ENCODE measurements at regions not wholly inside any gene's neighbourhood (a gene's known extent, or its start where the extent isn't known, plus 50 kb on each side); places are given as distances from the start of the nearest gene placed in this dataset.

DNA sequence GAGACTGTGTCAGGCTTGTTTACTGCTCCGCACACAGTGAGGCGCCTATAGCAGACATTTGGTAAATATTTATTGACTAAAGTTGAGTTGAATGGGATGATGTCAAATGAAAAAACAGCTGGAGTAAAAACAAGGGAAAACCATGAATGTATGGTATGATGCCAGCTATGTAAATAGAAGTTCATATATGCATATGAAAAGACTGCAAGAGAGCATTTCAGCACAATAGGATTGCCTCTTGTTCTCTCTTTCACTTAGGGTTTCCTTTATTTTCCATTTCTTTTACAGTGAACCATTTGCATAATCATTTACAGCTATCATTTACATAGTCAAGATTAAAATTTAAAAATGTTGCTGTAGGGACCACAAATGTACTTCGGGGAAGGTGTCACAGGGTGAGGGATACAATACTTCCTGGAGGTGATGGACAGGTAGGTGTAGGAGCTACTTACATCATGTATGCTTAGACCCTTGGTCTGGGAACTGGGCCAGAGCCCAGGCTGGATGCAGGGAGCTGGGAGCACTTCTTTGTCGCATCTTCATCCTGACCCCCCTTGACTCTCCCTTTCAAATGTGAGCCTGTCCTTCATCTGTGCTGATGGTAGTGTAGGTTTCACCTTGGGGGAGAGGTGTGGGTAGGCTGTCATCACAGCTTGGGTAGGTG, 113.3 kb downstream of the UTP18 start:
- no peaks in the 10 kb centered on the region for H3K36me3 Mint-ChIP-seq
- no peaks in the 10 kb centered on the region for H3K9me3 Mint-ChIP-seq (ENCODE audit: low read depth)
- no peak overlapping the region for H3K27ac Mint-ChIP-seq
- no peaks in the 10 kb centered on the region for H3K27me3 Mint-ChIP-seq
- H3K4me3 Mint-ChIP-seq: no peak overlapping the region
- peaks cover 12% of the 10 kb centered on the region for H3K4me1 Mint-ChIP-seq (ENCODE audit: low read depth)

DNA sequence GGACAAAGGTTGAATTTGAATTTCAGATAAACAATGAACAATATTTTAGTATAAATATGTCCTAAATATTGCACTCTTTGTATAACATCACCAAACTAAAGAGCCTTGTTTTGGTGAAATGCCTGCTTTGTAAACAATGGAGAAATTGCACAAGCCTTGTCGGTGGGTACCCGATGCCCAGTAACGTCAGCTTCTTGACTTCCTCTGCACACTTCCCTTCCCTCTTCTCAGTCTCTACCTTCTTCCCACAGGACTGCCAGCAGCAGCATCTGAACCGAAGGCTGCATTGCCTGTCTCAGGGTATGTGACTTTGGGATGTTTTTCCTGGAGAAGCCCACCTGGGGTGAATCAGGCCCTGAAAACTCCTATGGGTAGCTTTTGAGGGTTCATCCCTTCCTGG, 113.9 kb downstream of the UTP18 start:
- Mint-ChIP-seq H3K4me1 (ENCODE audit: low read depth) (peaks cover 12% of the 10 kb centered on the region), H3K27me3 (no peaks in the 10 kb centered on the region), H3K4me3 (no peak overlapping the region), H3K9me3 (ENCODE audit: low read depth) (no peaks in the 10 kb centered on the region), H3K27ac (no peak overlapping the region), H3K36me3 (no peaks in the 10 kb centered on the region)

- Mint-ChIP-seq H3K4me1 (ENCODE audit: low read depth) (peaks cover 12% of the 10 kb centered on the region), H3K36me3 (no peaks in the 10 kb centered on the region), H3K9me3 (ENCODE audit: low read depth) (no peaks in the 10 kb centered on the region), H3K27me3 (no peaks in the 10 kb centered on the region), H3K4me3 (no peak overlapping the region), H3K27ac (no peak overlapping the region)
Measured at GRCh38 chr17:51375771-51376170, 115.4 kb downstream of the UTP18 start.

- Mint-ChIP-seq H3K9me3 (ENCODE audit: low read depth) (no peaks in the 10 kb centered on the region), H3K27me3 (no peaks in the 10 kb centered on the region), H3K27ac (no peak overlapping the region), H3K4me3 (no peak overlapping the region), H3K4me1 (ENCODE audit: low read depth) (peaks cover 9% of the 10 kb centered on the region), H3K36me3 (no peaks in the 10 kb centered on the region)
Measured at GRCh38 chr17:51376739-51377138, 116.4 kb downstream of the UTP18 start.

DNA sequence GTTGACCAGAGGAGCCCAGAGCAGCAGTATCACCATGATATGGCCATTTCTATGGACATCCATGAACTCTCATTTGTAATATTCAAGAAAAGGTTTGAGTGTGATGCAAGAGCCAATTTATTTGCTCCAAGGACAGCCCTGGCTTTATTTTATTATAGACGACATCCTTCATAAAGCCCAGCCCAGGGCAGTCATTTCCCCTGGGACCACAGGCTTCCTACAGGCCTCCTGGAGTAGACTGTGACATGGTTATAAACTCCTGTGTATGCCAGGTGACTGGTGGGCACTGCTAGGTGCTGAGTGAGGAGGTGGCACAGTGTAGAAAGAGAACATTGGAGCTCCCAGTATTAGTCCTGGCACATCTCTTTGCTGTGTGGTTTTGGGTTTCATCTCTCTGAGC, 120.9 kb downstream of the UTP18 start:
- H3K4me1 Mint-ChIP-seq (ENCODE audit: low read depth): no peaks in the 10 kb centered on the region
- H3K36me3 Mint-ChIP-seq: no peaks in the 10 kb centered on the region
- no peaks in the 10 kb centered on the region for H3K27me3 Mint-ChIP-seq
- no peak overlapping the region for H3K27ac Mint-ChIP-seq
- no peak overlapping the region for H3K4me3 Mint-ChIP-seq
- H3K9me3 Mint-ChIP-seq (ENCODE audit: low read depth): no peaks in the 10 kb centered on the region

DNA sequence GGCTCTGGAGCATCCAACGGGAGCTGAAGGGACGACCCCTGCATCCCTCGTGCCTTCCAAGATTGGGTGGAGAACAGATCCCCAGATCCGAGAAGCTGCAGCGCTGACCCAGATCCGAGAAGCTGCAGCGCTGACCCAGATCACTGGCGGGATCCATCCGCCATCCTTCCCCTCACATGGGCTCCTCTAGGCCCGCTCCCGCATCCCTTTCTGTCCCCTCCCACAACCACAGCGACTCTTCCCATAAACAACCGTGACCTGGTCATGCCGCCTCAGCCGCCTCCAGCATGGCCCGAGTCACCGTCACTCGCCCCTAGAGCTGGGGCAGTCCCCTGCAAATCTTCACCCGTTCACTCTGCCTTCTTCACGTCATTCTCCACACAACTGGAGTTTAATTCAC, 124.9 kb downstream of the UTP18 start:
- no peaks in the 10 kb centered on the region for H3K27me3 Mint-ChIP-seq
- H3K4me3 Mint-ChIP-seq: no peak overlapping the region
- H3K4me1 Mint-ChIP-seq (ENCODE audit: low read depth): no peaks in the 10 kb centered on the region
- no peaks in the 10 kb centered on the region for H3K9me3 Mint-ChIP-seq (ENCODE audit: low read depth)
- no peak overlapping the region for H3K27ac Mint-ChIP-seq
- no peaks in the 10 kb centered on the region for H3K36me3 Mint-ChIP-seq

- Mint-ChIP-seq H3K27me3 (peaks cover 1% of the 10 kb centered on the region), H3K36me3 (no peaks in the 10 kb centered on the region), H3K9me3 (ENCODE audit: low read depth) (no peaks in the 10 kb centered on the region), H3K27ac (no peak overlapping the region), H3K4me1 (ENCODE audit: low read depth) (no peaks in the 10 kb centered on the region), H3K4me3 (no peak overlapping the region)
Measured at GRCh38 chr17:51387582-51387981, 127.2 kb downstream of the UTP18 start.

DNA sequence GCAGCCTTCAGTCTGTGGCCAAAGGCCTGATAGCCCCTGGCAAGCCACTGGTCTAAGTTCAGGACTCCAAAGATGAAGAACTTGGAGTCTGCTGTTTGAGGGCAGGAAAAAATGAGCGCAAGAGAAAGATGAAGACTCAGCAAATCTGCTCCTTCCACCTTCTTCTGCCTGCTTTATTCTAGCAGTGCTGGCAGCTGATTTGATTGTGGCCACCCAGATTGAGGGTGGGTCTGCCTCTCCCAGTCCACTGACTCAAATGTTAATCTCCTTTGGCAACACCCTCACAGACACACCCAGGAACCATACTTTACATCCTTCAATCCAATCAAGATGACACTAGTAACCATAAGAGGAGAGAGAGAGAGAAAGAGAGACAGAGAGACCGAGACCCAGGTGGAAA, 127.6 kb downstream of the UTP18 start:
- H3K27me3 Mint-ChIP-seq: peaks cover 1% of the 10 kb centered on the region
- no peak overlapping the region for H3K27ac Mint-ChIP-seq
- no peaks in the 10 kb centered on the region for H3K9me3 Mint-ChIP-seq (ENCODE audit: low read depth)
- no peak overlapping the region for H3K4me3 Mint-ChIP-seq
- no peaks in the 10 kb centered on the region for H3K4me1 Mint-ChIP-seq (ENCODE audit: low read depth)
- H3K36me3 Mint-ChIP-seq: no peaks in the 10 kb centered on the region

GRCh38 chr17:51389875-51390274, 129.5 kb downstream of the UTP18 start:
- no peak overlapping the region for H3K4me3 Mint-ChIP-seq
- H3K9me3 Mint-ChIP-seq (ENCODE audit: low read depth): no peaks in the 10 kb centered on the region
- peaks cover 1% of the 10 kb centered on the region for H3K27me3 Mint-ChIP-seq
- H3K36me3 Mint-ChIP-seq: no peaks in the 10 kb centered on the region
- H3K27ac Mint-ChIP-seq: no peak overlapping the region
- H3K4me1 Mint-ChIP-seq (ENCODE audit: low read depth): no peaks in the 10 kb centered on the region

- no peak overlapping the region for H3K4me3 Mint-ChIP-seq
- H3K27me3 Mint-ChIP-seq: peaks cover 1% of the 10 kb centered on the region
- no peaks in the 10 kb centered on the region for H3K36me3 Mint-ChIP-seq
- no peak overlapping the region for H3K27ac Mint-ChIP-seq
- H3K4me1 Mint-ChIP-seq (ENCODE audit: low read depth): no peaks in the 10 kb centered on the region
- H3K9me3 Mint-ChIP-seq (ENCODE audit: low read depth): no peaks in the 10 kb centered on the region
Measured at GRCh38 chr17:51391982-51392654, 131.8 kb downstream of the UTP18 start.

DNA sequence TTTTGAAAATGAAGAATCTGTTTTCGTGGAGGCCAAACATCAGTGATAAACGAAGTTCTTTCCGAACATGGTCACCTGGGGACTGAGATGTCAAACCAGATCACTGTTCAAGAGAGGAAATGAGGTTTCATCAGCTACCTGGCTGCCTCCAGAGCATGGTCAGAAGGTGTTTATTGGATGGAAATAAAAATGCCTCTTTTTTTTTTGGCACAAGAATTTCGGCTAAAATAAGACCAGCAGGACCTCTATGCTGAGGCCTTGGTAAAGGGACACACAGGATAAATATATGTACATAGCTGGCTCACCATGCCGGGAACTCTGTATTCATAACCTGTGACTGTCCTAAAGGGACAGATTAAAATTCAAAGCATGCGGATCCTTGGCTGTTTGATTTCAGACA, 135.3 kb downstream of the UTP18 start:
- no peak overlapping the region for H3K4me3 Mint-ChIP-seq
- no peaks in the 10 kb centered on the region for H3K9me3 Mint-ChIP-seq (ENCODE audit: low read depth)
- H3K36me3 Mint-ChIP-seq: no peaks in the 10 kb centered on the region
- H3K4me1 Mint-ChIP-seq (ENCODE audit: low read depth): no peaks in the 10 kb centered on the region
- peaks cover 1% of the 10 kb centered on the region for H3K27me3 Mint-ChIP-seq
- no peak overlapping the region for H3K27ac Mint-ChIP-seq

- Mint-ChIP-seq H3K9me3 (ENCODE audit: low read depth) (no peaks in the 10 kb centered on the region), H3K27ac (no peak overlapping the region), H3K4me1 (ENCODE audit: low read depth) (no peaks in the 10 kb centered on the region), H3K36me3 (no peaks in the 10 kb centered on the region), H3K4me3 (no peak overlapping the region), H3K27me3 (no peaks in the 10 kb centered on the region)
Measured at GRCh38 chr17:51397361-51398127, 137.2 kb downstream of the UTP18 start.

GRCh38 chr17:51398128-51398525, 137.8 kb downstream of the UTP18 start:
- Mint-ChIP-seq H3K4me1 (ENCODE audit: low read depth) (no peaks in the 10 kb centered on the region), H3K27ac (no peak overlapping the region), H3K27me3 (no peaks in the 10 kb centered on the region), H3K36me3 (no peaks in the 10 kb centered on the region), H3K4me3 (no peak overlapping the region), H3K9me3 (ENCODE audit: low read depth) (no peaks in the 10 kb centered on the region)

DNA sequence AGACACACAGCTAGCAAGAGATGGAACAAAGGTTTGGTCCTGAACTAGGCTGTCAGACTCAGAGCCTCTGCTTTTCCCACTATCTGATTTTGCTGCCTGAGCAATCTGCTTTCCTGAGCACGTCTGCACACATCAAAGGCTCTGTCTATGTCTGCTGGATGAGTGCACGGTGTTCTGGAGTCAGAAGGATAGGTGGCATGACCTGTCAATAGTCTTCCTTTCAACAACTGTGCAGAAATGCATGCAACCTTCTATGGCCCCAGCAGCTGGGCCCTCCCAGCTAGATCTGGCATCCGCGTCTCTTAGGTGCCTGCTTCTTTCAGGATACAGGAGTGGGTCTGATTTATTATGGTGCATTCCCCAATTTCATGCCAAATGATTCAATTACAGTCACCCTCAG, 138.3 kb downstream of the UTP18 start:
- H3K36me3 Mint-ChIP-seq: no peaks in the 10 kb centered on the region
- no peak overlapping the region for H3K27ac Mint-ChIP-seq
- no peaks in the 10 kb centered on the region for H3K9me3 Mint-ChIP-seq (ENCODE audit: low read depth)
- no peaks in the 10 kb centered on the region for H3K27me3 Mint-ChIP-seq
- H3K4me1 Mint-ChIP-seq (ENCODE audit: low read depth): no peaks in the 10 kb centered on the region
- no peak overlapping the region for H3K4me3 Mint-ChIP-seq

GRCh38 chr17:51401279-51401678, 140.9 kb downstream of the UTP18 start:
- Mint-ChIP-seq H3K36me3 (no peaks in the 10 kb centered on the region), H3K4me3 (no peak overlapping the region), H3K4me1 (ENCODE audit: low read depth) (no peaks in the 10 kb centered on the region), H3K27ac (no peak overlapping the region), H3K9me3 (ENCODE audit: low read depth) (no peaks in the 10 kb centered on the region), H3K27me3 (no peaks in the 10 kb centered on the region)

Measured in activated naive CD8-positive, alpha-beta T cell (primary cell).